GM12892 (cell line): ENCODE measurements at regions not wholly inside any gene's neighbourhood (a gene's known extent, or its start where the extent isn't known, plus 50 kb on each side); places are given as distances from the start of the nearest gene placed in this dataset.

Source experiments
- POLR2A ChIP-seq: IDR thresholded peaks from 2 replicates; pipeline ENCODE4 v1.6.1; 2011; ENCODE audit warnings: low read depth, low read length, control low read depth
- POLR2AphosphoS5 ChIP-seq: IDR thresholded peaks from 2 replicates; pipeline ENCODE4 v1.6.1; 2011; ENCODE audit warnings: low read depth, low read length, control low read depth
- TAF1 ChIP-seq: IDR thresholded peaks from 2 replicates; pipeline ENCODE4 v1.6.1; 2011; ENCODE audit warnings: low read depth, mild to moderate bottlenecking, control low read depth, low read length, borderline replicate concordance

DNA sequence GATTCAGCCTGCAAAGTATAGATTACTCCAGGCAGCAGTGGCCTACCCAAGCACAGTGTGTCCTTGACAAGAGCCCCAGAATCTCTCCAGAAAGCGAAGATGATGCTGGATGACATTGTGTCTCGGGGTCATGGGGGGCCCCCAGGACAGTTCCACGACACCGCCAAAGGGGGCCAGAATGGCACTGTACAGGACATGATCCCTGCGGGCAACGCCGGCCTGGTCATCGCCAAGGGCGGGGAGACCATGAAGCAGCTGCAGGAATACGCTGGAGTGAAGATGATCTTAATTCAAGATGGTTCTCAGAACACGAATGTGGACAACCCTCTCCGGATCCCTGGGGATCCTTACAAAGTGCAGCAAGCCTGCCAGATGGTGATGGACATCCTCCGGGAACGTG lies 107.0 kb upstream of the MTAP start:
- no peak for TF ChIP-seq POLR2A
- TF ChIP-seq POLR2AphosphoS5, result no peak
- TF ChIP-seq TAF1, result no peak
